K562 (cell line): ENCODE measurements at regions not wholly inside any gene's neighbourhood (a gene's known extent, or its start where the extent isn't known, plus 50 kb on each side); places are given as distances from the start of the nearest gene placed in this dataset.

Experiments
- ATAC-seq: fragments of 200-7000 bp; cut with Tn5 transposase; 3 replicates; pipeline ENCODE4 v1.9.1; 2020; ENCODE audit warnings: moderate library complexity
- BruUV-seq: library from RNA; stranded (reverse); fragments of 400-500 nt; replicated peaks from 2 replicates; lab custom pipeline; 2021; lab: Mats Ljungman, UMichigan
- CTCF ChIA-PET: fragments of 300-600 bp; formaldehyde crosslinking; extraction: SDS; loops from one replicate; lab custom pipeline; 2021; ENCODE audit warnings: low intra/inter-chr PET ratio; lab: Yijun Ruan, JAX
- POLR2A ChIA-PET: fragments of 300-600, 350-650 bp; sonication (Branson Sonifier 250); formaldehyde crosslinking; extraction: SDS; loops from one replicate; lab custom pipeline; 2021; ENCODE audit warnings: antibody characterized with exemption, inconsistent platforms; lab: Yijun Ruan, JAX
- DNase-seq, 4 experiments: peaks; one replicate each; pipeline versions ENCODE4 v3.0.0 to v3.0.0-alpha.2; 2011 to 2018; ENCODE audit warnings: low spot score in 3 of 4, mixed read lengths in 3 of 4; ENCODE audit errors: extremely low read depth in 1 of 4
- FAIRE-seq: peaks from 2 replicates; lab custom pipeline; 2011; peaks lifted over from hg19 to GRCh38; lab: Jason Lieb, UNC
- H2AFZ ChIP-seq: 2 replicates; pipeline ENCODE4 v1.6.0; 2011; ENCODE audit warnings: low read depth, low read length, control low read depth, inconsistent platforms
- H3K27ac ChIP-seq: fragments of 200-600 bp; 3 replicates; pipeline ENCODE4 v1.8.0; 2011; ENCODE audit warnings: low read depth, mild to moderate bottlenecking, control low read depth, inconsistent platforms, low read length, moderate library complexity, mixed read lengths; ENCODE audit errors: extremely low read depth
- H3K27me3 ChIP-seq, 2 experiments: fragments of 300-600 bp in 1 of 2; 2 replicates in 1 of 2; 3 replicates in 1 of 2; pipeline versions ENCODE4 v1.6.0 to v1.8.0; 2011; ENCODE audit warnings: inconsistent platforms in 2 of 2, low read length in 2 of 2, mild to moderate bottlenecking in 1 of 2, mixed read lengths in 1 of 2, moderate library complexity in 1 of 2; ENCODE audit not compliant: control insufficient read depth in 2 of 2, insufficient read depth in 2 of 2
- H3K36me3 ChIP-seq: fragments of 300-600 bp; 3 replicates; pipeline ENCODE4 v1.8.0; 2011; ENCODE audit warnings: mild to moderate bottlenecking, low read length, inconsistent platforms; ENCODE audit not compliant: control insufficient read depth, insufficient read depth
- H3K4me1 ChIP-seq, 2 experiments: fragments of 200-600 bp in 1 of 2; replicated peaks in 1 of 2; 2 replicates in 1 of 2; 3 replicates in 1 of 2; pipeline versions ENCODE4 v1.5.1 to v1.8.0; 2011; ENCODE audit warnings: inconsistent platforms in 2 of 2, low read length in 2 of 2, mild to moderate bottlenecking in 1 of 2, mixed read lengths in 1 of 2, moderate library complexity in 1 of 2; ENCODE audit not compliant: control insufficient read depth in 2 of 2, insufficient read depth in 2 of 2
- H3K4me2 ChIP-seq: 2 replicates; pipeline ENCODE4 v1.6.1; 2011; ENCODE audit warnings: low read length, control low read depth, inconsistent platforms, mixed read lengths; ENCODE audit not compliant: insufficient read depth
- H3K4me3 ChIP-seq: fragments of 200-600 bp; sonication (generic), shearing (Covaris generic); 2 replicates; pipeline ENCODE4 v1.5.1; 2016; ENCODE audit warnings: control low read depth, inconsistent platforms
- H3K79me2 ChIP-seq: fragments of 200-600 bp; 3 replicates; pipeline ENCODE4 v1.8.0; 2011; ENCODE audit warnings: low read length, inconsistent platforms; ENCODE audit not compliant: control insufficient read depth, insufficient read depth
- H3K9ac ChIP-seq, 2 experiments: 2 replicates each; pipeline versions ENCODE4 v1.6.0 to v1.6.1; 2011; ENCODE audit warnings: low read depth in 2 of 2, low read length in 2 of 2, control low read depth in 1 of 2, inconsistent platforms in 1 of 2, mild to moderate bottlenecking in 1 of 2, mixed read lengths in 1 of 2; ENCODE audit not compliant: insufficient read depth in 1 of 2
- H3K9me1 ChIP-seq: one replicate; pipeline ENCODE4 v1.6.0; 2011; ENCODE audit warnings: inconsistent platforms, mild to moderate bottlenecking, low read length, moderate library complexity; ENCODE audit not compliant: control insufficient read depth, insufficient read depth
- H3K9me3 ChIP-seq: replicated peaks from 2 replicates; pipeline ENCODE4 v1.5.1; 2011; ENCODE audit warnings: low read depth, low read length, inconsistent platforms; ENCODE audit not compliant: control insufficient read depth, insufficient read depth
- H4K20me1 ChIP-seq: replicated peaks from 2 replicates; pipeline ENCODE4 v1.6.1; 2011; ENCODE audit warnings: low read length, inconsistent platforms, mixed read lengths; ENCODE audit not compliant: control insufficient read depth, insufficient read depth
- BMI1 ChIP-seq: fragments of 150-350 bp; IDR thresholded peaks from 2 replicates; pipeline ENCODE4 v1.6.1; 2014; ENCODE audit warnings: low read length
- CBFA2T3 ChIP-seq: fragments of 450-650 bp; IDR thresholded peaks from 2 replicates; pipeline ENCODE4 v1.6.1; 2017
- HDAC6 ChIP-seq: IDR thresholded peaks from 2 replicates; pipeline ENCODE4 v1.6.1; 2012; ENCODE audit warnings: low read depth, mild to moderate bottlenecking, control low read depth, inconsistent platforms, low read length, moderate library complexity
- HMG20A ChIP-seq: fragments of 450-650 bp; formaldehyde crosslinking; conservative IDR thresholded peaks from 2 replicates; pipeline ENCODE4 v1.4.0; 2020; ENCODE audit warnings: mild to moderate bottlenecking, mixed read lengths
- JUND ChIP-seq, 2 experiments: IDR thresholded peaks; 2 replicates in 1 of 2; 3 replicates in 1 of 2; pipeline ENCODE4 v1.6.1; 2011; ENCODE audit warnings: borderline replicate concordance in 2 of 2, low read depth in 2 of 2, low read length in 2 of 2, improper control_type of control experiment in 1 of 2, missing biosample characterization in 1 of 2, missing genetic modification characterization in 1 of 2, missing genetic modification reagents in 1 of 2
- MTA2 ChIP-seq: fragments of 450-650 bp; IDR thresholded peaks from 2 replicates; pipeline ENCODE4 v1.6.1; 2016; ENCODE audit warnings: low read depth
- PRDM10 ChIP-seq: fragments of 450-650 bp; IDR thresholded peaks from 2 replicates; pipeline ENCODE4 v1.6.1; 2018; ENCODE audit not compliant: partially characterized antibody
- ZNF263 ChIP-seq: sonication (generic); formaldehyde crosslinking; IDR thresholded peaks from 2 replicates; pipeline ENCODE4 v1.8.0; 2022; ENCODE audit warnings: mild to moderate bottlenecking, missing genetic modification reagents, borderline replicate concordance
- ZNF696 ChIP-seq: fragments of 250-450 bp; sonication (Bioruptor Pico); conservative IDR thresholded peaks from 2 replicates; pipeline ENCODE4 v1.4.0; 2020; ENCODE audit warnings: mild to moderate bottlenecking, moderate library complexity
- WGBS: fragments of 100-300 bp; shearing (Covaris generic); methylation state at CpG from one replicate; pipeline ENCODE4 v1.1.6; 2016; ENCODE audit warnings: low coverage, mixed read lengths; ENCODE audit not compliant: insufficient coverage; ENCODE audit errors: missing lambda C conversion rate; 5-methylcytosine and 5-hydroxymethylcytosine counted together
- in situ Hi-C: fragments of 300-500 bp; cut with MboI; formaldehyde crosslinking; loops from 4 replicates; pipeline ENCODE4 v1.15.0; 2018; ENCODE audit warnings: inconsistent platforms, mixed read lengths
- intact Hi-C: fragments of 100-400 bp; cut with micrococcal nuclease; formaldehyde crosslinking; loops from 2 replicates; pipeline ENCODE4 v1.14.2; 2022

GRCh38 chr4:79467246-79467932 is 59.4 kb upstream of the GK2 start (continued):
- TF ChIP-seq PRDM10 (no peak), MTA2 (no peak)
- TF ChIP-seq, all 486 proteins: peak for 0

- Histone ChIP-seq H3K9me3 (no peaks in the 10 kb centered on the region; the same call in 1 of the 2 replicates), H3K4me1 (peaks cover 0 to 3% of the 10 kb centered on the region in 2 experiments; a peak in 1 of 5 replicates), H3K4me2 (no peak overlapping the region), H3K79me2 (no peaks in the 10 kb centered on the region), H3K27me3 (no peaks in the 10 kb centered on the region), H3K4me3 (no peak overlapping the region), H2AFZ (no peak overlapping the region), H3K9ac (no peak overlapping the region), H3K36me3 (no peaks in the 10 kb centered on the region), H3K27ac (no peak overlapping the region), H4K20me1 (no peaks in the 10 kb centered on the region), H3K9me1 (no peaks in the 10 kb centered on the region)
- no peak for ATAC-seq
- no peak for TF ChIP-seq BMI1
- no peak for TF ChIP-seq JUND (IDR thresholded peaks at IDR 0.05; ENCODE audit: borderline replicate concordance, low read depth, low read length)
- no peak for TF ChIP-seq JUND (tag; IDR thresholded peaks at IDR 0.05; ENCODE audit: borderline replicate concordance, low read depth, low read length)
- TF ChIP-seq HMG20A (CRISPR knock-in tag), result no peak
- no peak for TF ChIP-seq CBFA2T3
- TF ChIP-seq ZNF263 (CRISPR knock-in tag), result no peak
- no peak for TF ChIP-seq HDAC6
- TF ChIP-seq ZNF696, result no peak
- no peak for DNase-seq
- POLR2A ChIA-PET, result no interaction called here
- no TSS peak for BruUV-seq
- no peak for FAIRE-seq
- intact Hi-C loops, result no loop called here
- in situ Hi-C loops, result no loop called here
- 0% methylated on average over 1 of the region's 1 CpG for whole genome bisulfite sequencing
- CTCF ChIA-PET, result no interaction called here
These were observed 58.6 kb upstream of the GK2 start for GRCh38 chr4:79466621-79467020.
